ENCODE measurements at regions not wholly inside any gene's neighbourhood (a gene's known extent, or its start where the extent isn't known, plus 50 kb on each side); places are given as distances from the start of the nearest gene placed in this dataset.
A peak's percentile ranks its signal among the peaks of the same experiment; 100 is the strongest.

DNA sequence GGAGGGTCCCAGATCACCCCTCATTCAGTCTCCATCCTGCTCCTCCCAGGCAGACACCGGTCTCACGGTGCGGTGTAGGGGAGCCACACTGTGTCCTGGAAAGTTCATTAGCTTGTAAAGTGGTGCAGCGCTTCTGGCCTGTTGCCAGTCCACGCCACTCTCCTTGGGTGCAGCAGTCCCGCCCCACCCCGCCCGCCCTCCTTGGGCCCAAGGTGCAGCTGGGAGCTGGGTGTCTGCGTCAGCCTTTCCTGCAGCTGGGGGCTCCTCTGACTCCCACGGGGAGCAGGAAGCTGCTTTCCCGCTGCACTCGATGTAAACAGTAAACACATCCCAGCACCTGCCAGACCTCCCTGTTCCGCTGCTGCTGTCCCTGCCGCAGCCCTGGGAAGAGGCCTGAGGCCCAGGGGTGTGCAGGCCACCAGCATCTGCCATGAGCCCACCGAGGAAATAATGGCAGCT is 53.8 kb upstream of the ASB18 start:
- DNase-seq (ENCODE audit: low read depth): no peak

DNA sequence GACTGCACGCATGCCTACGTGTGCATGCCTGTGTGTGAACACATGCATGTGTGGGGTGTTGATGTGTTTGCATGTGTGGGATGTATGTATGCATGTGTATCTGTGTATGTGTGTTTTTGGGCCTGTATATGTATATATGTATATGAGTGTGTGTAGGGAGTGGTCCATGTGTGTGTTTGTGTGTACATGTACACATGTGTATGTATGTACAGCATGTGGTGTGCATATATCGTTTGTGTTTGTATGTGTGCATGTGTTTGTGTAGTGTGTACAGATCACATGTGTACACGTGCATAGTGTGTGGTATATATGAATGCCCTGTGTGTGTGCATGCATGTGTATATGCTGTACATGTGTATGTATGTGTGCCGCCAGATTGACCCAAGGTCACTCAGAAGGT is 54.2 kb upstream of the ASB18 start:
- no peak for DNase-seq (ENCODE audit: low read depth)

DNA sequence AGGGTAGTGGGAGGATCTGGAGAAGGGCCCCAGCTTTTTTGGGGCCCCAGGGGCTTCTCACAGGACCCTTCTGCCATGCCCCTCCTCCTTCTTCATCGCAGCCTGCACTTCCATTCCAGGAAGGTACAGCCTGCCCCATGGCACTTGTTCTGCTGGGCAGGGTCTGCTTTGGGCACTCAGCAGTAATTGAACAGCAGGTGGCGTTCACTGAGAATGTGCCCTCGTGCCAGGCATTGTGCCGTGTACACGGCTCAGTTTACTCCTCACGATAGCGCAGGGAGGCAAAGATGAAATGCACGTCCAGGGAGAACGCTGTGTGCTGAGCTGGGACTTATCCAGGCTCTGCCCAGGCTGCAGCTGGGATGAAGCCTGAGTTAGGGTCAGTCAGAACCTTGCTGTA is 54.8 kb upstream of the ASB18 start:
- DNase-seq (ENCODE audit: low read depth): no peak

- no peak for DNase-seq (ENCODE audit: low read depth)
Observed at GRCh38 chr2:236321415-236321814, 57.2 kb upstream of the ASB18 start.

DNA sequence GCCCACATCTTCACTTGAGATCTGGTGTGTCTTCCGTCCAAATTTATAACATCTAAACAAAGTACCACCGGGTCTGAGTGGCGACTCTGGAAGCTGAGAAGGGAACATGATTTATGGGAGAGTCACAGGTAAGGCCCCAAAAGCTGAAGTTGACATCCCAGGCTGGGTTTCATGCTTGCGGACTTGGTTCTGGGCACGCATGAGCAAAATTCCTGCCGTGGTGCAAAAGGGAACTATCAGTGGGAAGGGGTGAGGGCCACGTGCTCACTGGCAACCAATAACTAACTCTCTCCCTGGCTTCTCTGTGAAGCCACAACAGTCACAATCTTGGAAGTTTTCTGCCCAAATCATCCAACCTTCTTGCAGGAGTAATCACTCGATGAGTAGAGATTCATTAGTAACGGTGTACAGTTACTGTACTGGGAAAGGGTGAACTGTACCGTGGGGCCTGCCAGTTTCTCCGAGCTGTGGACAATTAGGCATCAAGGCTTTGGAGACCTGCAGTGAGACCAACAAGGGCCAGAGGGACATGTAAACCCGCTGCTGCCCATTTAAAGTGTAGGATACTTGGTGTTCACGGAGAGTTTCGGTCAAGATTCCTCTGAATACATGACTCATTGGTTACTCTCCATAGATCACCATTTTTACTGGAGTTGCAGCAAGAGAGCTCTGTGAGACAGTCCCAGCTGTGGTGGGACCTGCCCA is 69.4 kb upstream of the ASB18 start:
- no peak for DNase-seq (ENCODE audit: low read depth)

GRCh38 chr2:236334122-236334876 is 70.1 kb upstream of the ASB18 start:
- DNase-seq (ENCODE audit: low read depth): no peak

- no peak for DNase-seq (ENCODE audit: low read depth)
Observed at GRCh38 chr2:236335696-236336574, 71.7 kb upstream of the ASB18 start.

DNA sequence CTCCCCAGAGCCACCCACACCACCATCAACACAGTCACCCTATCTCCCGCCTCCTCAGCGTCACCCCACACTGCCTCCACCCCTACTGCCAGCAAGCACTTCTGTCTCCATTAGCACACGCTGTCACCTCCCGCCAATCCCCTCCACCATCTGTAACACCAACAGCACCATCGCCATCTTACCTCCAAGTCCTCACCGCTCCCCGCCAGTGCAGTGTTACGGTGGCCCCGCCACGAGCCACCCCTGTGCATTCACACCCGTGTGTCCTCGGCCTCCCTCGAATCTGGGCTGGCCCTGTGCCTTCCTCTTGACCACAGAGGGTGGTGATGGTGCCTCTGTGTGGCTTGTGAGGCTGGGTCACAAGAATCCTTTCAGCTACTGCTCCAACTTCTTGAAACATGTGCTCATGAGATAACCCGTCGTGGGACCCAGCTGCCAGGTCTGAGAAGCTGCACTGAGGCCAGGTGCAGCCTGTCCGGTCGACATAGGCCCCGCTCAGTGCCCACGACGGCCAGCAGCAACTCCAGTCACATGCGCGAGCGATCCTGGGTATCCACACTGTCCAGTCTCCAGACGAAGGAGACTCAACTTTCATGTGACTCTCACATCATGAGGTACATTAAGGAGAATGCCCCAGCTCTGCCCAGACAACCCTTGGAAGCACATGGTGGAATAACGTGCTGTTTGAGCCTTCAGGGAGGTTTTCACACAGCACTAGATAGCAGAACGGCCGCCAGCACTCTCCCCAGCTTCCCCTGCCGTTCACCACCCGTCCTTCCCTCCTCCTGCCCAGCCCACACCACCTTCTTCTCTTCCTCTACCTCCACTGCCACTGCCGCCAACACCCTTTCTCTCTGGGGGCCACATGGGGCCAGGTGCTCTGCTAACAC is 72.6 kb upstream of the ASB18 start:
- no peak for DNase-seq (ENCODE audit: low read depth)

- DNase-seq (ENCODE audit: low read depth): no peak
Observed at GRCh38 chr2:236337465-236338325, 73.5 kb upstream of the ASB18 start.

GRCh38 chr2:236338495-236339184 is 74.4 kb upstream of the ASB18 start:
- no peak for DNase-seq (ENCODE audit: low read depth)

- no peak for DNase-seq (ENCODE audit: low read depth)
Observed at GRCh38 chr2:236340251-236340650, 76.0 kb upstream of the ASB18 start.

DNA sequence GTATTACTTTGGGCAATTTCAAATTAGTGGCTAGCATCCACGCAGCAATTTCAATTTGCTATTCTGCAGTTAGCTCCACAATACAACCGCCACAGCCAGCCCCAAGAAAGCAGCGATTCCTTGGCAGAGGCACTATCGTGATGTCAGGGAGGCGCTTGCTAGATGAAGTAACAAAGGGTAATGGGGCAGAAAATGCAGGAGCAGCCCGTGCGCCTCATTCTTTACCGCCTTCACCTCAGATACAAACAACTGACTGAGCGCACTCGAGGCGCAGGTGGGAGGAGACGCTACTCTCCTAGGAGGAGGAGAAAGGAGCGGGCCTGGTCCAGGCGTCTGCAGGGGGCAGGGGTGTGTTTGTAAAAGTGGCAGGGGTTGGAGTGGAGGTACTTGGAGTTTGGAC is 76.9 kb upstream of the ASB18 start:
- DNase-seq (ENCODE audit: low read depth): no peak

DNA sequence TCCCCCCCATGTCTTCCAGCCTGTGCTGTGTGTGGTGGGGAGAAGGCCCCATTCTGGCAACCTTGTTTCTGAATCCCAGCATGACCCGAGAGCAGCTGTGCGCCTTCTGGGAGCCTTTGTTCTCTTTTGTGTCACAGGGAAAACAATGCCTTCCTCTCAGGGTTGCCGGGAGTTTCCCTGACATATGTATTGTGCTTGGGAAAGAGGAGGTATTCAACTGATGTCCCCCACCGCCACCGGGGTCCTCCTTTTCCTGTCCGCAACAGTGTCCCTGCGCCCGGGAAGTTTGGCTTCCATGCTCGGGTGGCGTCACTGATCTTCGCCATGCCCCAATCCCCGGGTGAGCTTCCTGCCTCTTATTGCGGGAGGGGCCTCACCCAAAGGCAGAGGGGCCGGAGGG is 77.5 kb upstream of the ASB18 start:
- DNase-seq (ENCODE audit: low read depth): no peak

DNA sequence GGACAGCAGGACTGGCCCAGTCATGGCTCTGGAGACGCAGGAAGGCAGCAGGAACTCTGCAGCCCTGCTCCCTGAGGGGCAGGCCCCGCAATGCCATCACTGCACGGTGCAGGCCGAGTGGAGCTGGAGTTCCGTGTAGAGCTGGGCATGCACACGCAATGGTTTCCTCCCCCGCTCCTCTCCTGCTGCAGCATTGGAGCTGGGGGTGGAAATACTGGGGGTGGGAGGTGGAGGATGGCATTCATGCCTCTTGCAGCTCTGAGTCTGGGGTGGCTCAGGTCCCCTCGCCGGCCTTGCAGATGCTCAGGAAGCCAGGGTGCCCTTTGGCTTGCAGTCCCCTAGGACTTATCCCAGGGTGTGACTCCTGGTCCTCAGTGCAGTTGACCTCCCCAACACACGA is 78.3 kb upstream of the ASB18 start:
- no peak for DNase-seq (ENCODE audit: low read depth)

DNA sequence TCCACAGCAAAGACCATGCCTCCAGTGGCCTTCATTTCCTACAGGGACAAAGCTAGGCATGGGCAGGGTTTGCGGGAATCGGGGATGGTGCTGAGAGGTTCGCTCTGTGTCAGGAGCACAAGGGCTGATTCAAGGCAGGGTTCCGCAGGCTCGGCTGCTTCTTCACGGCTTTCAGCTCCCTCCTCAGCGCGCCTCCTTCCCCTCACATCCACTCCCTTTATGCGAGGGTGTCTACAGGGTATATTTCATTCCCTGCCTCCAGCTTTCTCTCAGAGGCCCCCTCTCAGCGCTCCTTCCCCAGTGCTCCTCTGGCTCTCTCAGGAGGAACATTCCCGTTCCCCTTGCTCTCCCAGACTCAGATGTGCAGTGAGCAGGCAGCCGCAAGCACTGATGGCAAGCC is 78.7 kb upstream of the ASB18 start:
- no peak for DNase-seq (ENCODE audit: low read depth)

DNA sequence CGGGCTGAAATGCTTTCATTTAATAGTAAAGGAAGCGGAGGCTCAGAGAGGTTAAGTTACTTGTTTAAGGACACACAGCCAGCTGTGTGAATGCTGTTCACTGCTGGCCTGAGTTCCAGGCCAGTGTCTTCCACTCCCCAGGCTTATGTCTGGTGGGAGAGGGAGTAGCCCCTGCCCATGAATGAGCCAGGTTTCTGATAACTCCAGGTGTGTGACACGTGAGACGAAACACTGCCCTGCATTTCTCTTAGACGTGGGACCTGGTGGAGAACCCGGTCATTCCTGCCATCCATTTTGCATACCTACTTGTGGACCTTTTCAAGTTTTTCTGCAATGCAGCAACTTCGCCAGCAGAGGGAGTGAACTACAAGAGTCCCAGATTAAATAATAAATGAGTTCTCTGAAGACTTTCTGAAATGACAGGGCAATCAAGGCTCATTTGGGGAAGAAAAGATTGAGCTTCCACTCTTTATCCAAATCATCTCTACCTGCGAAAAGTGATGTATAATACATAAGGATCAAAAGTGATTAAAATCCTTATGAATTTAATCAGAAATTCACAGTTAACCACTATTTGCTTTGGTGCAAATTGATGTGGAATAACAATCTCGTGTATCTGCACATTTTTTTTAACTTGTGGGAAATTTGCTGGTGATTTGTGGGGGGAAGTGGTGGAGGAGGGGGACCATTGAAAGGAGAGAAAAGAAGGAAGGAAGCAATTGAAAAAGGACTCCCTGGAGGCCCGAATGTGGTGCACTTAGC is 79.4 kb upstream of the ASB18 start:
- DNase-seq (ENCODE audit: low read depth): peak; percentile 20

- no peak for DNase-seq (ENCODE audit: low read depth)
Observed at GRCh38 chr2:236344446-236344845, 80.2 kb upstream of the ASB18 start.

- DNase-seq (ENCODE audit: low read depth): no peak
Observed at GRCh38 chr2:236345081-236345714, 81.0 kb upstream of the ASB18 start.

DNA sequence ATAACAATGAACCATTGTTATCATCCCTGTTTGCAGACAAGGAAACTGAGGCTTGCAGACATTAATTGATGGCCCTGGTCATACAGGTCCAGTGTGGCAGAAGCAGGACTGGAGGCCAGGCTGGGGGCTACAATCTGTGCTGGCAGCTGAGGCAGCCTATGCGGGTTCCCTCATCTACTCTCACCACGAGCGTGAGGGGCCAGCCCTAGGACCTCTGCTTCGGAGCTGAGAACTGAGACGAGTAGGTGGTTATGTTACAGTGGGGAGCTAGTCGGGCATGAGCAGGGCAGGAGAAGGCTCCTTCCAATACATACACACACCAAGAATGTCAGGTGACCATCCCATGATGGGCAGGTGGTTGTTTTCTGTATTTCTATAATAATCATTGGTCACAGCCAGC is 82.2 kb upstream of the ASB18 start:
- DNase-seq (ENCODE audit: low read depth): no peak
